ENCODE measurements at regions not wholly inside any gene's neighbourhood (a gene's known extent, or its start where the extent isn't known, plus 50 kb on each side); places are given as distances from the start of the nearest gene placed in this dataset.

DNA sequence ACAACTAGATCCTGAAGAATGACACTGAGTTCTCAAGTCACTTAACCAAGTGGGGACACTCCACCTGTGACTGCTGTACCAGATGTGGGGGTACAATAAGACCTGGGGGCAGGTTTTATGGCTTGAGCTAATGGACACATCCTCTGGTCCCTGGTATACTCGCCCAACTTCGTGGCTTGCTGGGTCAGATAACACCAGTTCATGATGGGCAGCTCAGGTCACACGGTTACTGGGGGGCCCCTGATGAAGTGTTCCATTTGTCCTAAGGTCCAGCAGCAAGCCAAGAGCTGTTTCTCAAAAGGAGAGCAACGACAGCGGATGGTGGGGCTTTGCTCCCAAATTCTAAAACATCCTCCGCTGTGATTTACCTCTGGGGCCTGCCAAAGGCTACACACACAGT is 1368.4 kb downstream of the BRD1 start:
- Mint-ChIP-seq H3K9me3 (peaks cover 67% of the 10 kb centered on the region), H3K36me3 (ENCODE audit: low read depth) (peaks cover 5% of the 10 kb centered on the region; the same call in 1 of the 2 replicates), H3K27ac (no peak overlapping the region), H3K27me3 (ENCODE audit: insufficient read depth) (no peaks in the 10 kb centered on the region; the same call in 1 of the 2 replicates), H3K4me1 (ENCODE audit: low read depth) (no peaks in the 10 kb centered on the region), H3K4me3 (no peak overlapping the region)
- TF ChIP-seq, protein P1, sequence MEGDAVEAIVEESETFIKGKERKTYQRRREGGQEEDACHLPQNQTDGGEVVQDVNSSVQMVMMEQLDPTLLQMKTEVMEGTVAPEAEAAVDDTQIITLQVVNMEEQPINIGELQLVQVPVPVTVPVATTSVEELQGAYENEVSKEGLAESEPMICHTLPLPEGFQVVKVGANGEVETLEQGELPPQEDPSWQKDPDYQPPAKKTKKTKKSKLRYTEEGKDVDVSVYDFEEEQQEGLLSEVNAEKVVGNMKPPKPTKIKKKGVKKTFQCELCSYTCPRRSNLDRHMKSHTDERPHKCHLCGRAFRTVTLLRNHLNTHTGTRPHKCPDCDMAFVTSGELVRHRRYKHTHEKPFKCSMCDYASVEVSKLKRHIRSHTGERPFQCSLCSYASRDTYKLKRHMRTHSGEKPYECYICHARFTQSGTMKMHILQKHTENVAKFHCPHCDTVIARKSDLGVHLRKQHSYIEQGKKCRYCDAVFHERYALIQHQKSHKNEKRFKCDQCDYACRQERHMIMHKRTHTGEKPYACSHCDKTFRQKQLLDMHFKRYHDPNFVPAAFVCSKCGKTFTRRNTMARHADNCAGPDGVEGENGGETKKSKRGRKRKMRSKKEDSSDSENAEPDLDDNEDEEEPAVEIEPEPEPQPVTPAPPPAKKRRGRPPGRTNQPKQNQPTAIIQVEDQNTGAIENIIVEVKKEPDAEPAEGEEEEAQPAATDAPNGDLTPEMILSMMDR (IDR thresholded peaks at IDR 0.05) = no peak
- no peak for DNase-seq

DNA sequence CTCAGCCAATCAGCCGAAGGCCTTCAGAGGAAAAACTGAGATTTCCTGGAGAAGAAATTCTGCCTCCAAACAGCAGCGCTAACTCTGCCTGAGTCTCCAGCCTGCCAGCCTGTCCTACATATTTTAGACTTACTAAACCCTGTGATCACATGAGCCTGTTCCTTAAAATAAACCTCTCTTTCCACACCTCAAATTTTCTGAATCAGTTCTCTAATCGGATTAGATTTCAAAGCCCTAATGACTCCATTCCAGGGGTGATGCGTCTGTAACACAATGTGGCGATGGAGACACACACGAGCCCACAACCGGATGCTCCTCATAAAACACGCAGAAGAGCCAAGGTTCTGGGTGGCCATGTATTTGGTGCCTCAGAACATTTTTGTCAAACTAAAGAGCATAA is 1371.2 kb downstream of the BRD1 start:
- Mint-ChIP-seq H3K9me3 (peaks cover 69% of the 10 kb centered on the region), H3K36me3 (ENCODE audit: low read depth) (peaks cover 5% of the 10 kb centered on the region; the same call in 1 of the 2 replicates), H3K27ac (no peak overlapping the region), H3K4me3 (no peak overlapping the region), H3K4me1 (ENCODE audit: low read depth) (no peaks in the 10 kb centered on the region), H3K27me3 (ENCODE audit: insufficient read depth) (peaks cover 4% of the 10 kb centered on the region)
- TF ChIP-seq, protein P1 (IDR thresholded peaks at IDR 0.05) = no peak
- DNase-seq = no peak

- peaks cover 5% of the 10 kb centered on the region; the same call in 1 of the 2 replicates for H3K36me3 Mint-ChIP-seq (ENCODE audit: low read depth)
- TF ChIP-seq, protein P1 (IDR thresholded peaks at IDR 0.05) = no peak
- no peak for DNase-seq
- H3K27me3 Mint-ChIP-seq (ENCODE audit: insufficient read depth) = peaks cover 4% of the 10 kb centered on the region
- no peaks in the 10 kb centered on the region for H3K4me1 Mint-ChIP-seq (ENCODE audit: low read depth)
- H3K27ac Mint-ChIP-seq = no peak overlapping the region
- H3K9me3 Mint-ChIP-seq = peaks cover 79% of the 10 kb centered on the region
- H3K4me3 Mint-ChIP-seq = no peak overlapping the region
Measured at GRCh38 chr22:48453751-48454485, 1373.8 kb downstream of the BRD1 start.

DNA sequence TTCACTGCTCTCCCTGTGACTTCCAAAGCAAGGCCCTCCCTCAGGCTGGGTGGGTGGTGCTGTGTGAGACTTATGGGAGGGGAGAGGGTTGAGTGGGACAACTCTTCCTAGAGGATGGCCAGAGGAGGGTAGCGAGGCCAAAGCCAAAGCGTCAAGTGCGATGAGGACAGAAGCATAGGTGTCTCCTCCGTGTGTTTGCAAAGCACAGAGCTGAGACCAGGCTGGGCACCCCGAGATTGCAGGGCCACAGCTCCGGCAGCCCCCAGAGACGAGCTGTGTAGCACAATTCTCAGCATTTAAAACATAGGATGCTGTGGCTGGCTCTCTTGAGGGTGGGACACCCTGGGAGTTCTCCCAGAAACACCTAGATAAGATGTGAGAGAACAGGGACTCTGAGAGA is 1374.5 kb downstream of the BRD1 start:
- peaks cover 79% of the 10 kb centered on the region for H3K9me3 Mint-ChIP-seq
- H3K27ac Mint-ChIP-seq = no peak overlapping the region
- H3K27me3 Mint-ChIP-seq (ENCODE audit: insufficient read depth) = peaks cover 4% of the 10 kb centered on the region
- TF ChIP-seq, protein P1 (IDR thresholded peaks at IDR 0.05) = no peak
- no peak for DNase-seq
- no peak overlapping the region for H3K4me3 Mint-ChIP-seq
- no peaks in the 10 kb centered on the region for H3K4me1 Mint-ChIP-seq (ENCODE audit: low read depth)
- H3K36me3 Mint-ChIP-seq (ENCODE audit: low read depth) = peaks cover 5% of the 10 kb centered on the region; the same call in 1 of the 2 replicates

- Mint-ChIP-seq H3K36me3 (ENCODE audit: low read depth) (peaks cover 5% of the 10 kb centered on the region; the same call in 1 of the 2 replicates), H3K9me3 (peaks cover 75% of the 10 kb centered on the region), H3K4me3 (no peak overlapping the region), H3K27ac (no peak overlapping the region), H3K27me3 (ENCODE audit: insufficient read depth) (peaks cover 4% of the 10 kb centered on the region), H3K4me1 (ENCODE audit: low read depth) (no peaks in the 10 kb centered on the region)
- DNase-seq = no peak
- TF ChIP-seq, protein P1 (IDR thresholded peaks at IDR 0.05) = no peak
Measured at GRCh38 chr22:48452766-48453165, 1374.9 kb downstream of the BRD1 start.
